ENCODE measurements at regions not wholly inside any gene's neighbourhood (a gene's known extent, or its start where the extent isn't known, plus 50 kb on each side); places are given as distances from the start of the nearest gene placed in this dataset.

GRCh38 chr6:170102582-170103481, 188.0 kb downstream of the DLL1 start (continued):
- TF ChIP-seq TBP (IDR thresholded peaks at IDR 0.05; ENCODE audit: low read depth, low read length) (no peak), USF2 (IDR thresholded peaks at IDR 0.05; ENCODE audit: low read length) (no peak)

Measured in H1 (cell line).